HepG2 (cell line): ENCODE measurements at regions not wholly inside any gene's neighbourhood (a gene's known extent, or its start where the extent isn't known, plus 50 kb on each side); places are given as distances from the start of the nearest gene placed in this dataset.

Experiments used
- ATAC-seq: fragments of 200-7000 bp; cut with Tn5 transposase; 3 replicates; pipeline ENCODE4 v1.9.1; 2020; ENCODE audit warnings: mild to moderate bottlenecking, moderate library complexity
- BruUV-seq: library from RNA; stranded (reverse); fragments of 400-500 nt; replicated peaks from 2 replicates; lab custom pipeline; 2021; lab: Mats Ljungman, UMichigan
- CTCF ChIA-PET: fragments of 300-600 bp; formaldehyde crosslinking; extraction: SDS; loops from one replicate; lab custom pipeline; 2021; ENCODE audit warnings: low total read pairs, inconsistent platforms, low intra/inter-chr PET ratio; lab: Yijun Ruan, JAX
- POLR2A ChIA-PET: fragments of 350-600 bp; sonication (Branson Sonifier 250); formaldehyde crosslinking; loops from one replicate; lab custom pipeline; 2020; ENCODE audit warnings: antibody characterized with exemption, inconsistent platforms; lab: Yijun Ruan, JAX
- DNase-seq: peaks from one replicate; pipeline ENCODE4 v3.0.0-alpha.2; 2015; ENCODE audit warnings: low spot score
- FAIRE-seq: peaks from 3 replicates; lab custom pipeline; 2011; peaks lifted over from hg19 to GRCh38; lab: Jason Lieb, UNC
- H2AFZ ChIP-seq: one replicate; pipeline ENCODE4 v1.6.1; 2011; ENCODE audit warnings: low read length, inconsistent platforms
- H3K27ac ChIP-seq: fragments of 300-600 bp; 3 replicates; pipeline ENCODE4 v1.8.0; 2011; ENCODE audit warnings: mixed run types, mild to moderate bottlenecking, mixed read lengths, low read length, inconsistent platforms; ENCODE audit not compliant: insufficient read depth; ENCODE audit errors: extremely low read length
- H3K27me3 ChIP-seq, 2 experiments: fragments of 200-600 bp in 1 of 2; 2 replicates in 1 of 2; 3 replicates in 1 of 2; pipeline versions ENCODE4 v1.6.0 to v1.8.0; 2011; ENCODE audit warnings: low read length in 2 of 2, mild to moderate bottlenecking in 2 of 2, moderate library complexity in 2 of 2, inconsistent platforms in 1 of 2; ENCODE audit not compliant: insufficient read depth in 2 of 2, control insufficient read depth in 1 of 2
- H3K36me3 ChIP-seq, 2 experiments: fragments of 200-600 bp in 1 of 2; replicated peaks in 1 of 2; 2 replicates in 1 of 2; 3 replicates in 1 of 2; pipeline versions ENCODE4 v1.5.1 to v1.8.0; 2011; ENCODE audit warnings: low read length in 2 of 2, inconsistent platforms in 1 of 2; ENCODE audit not compliant: insufficient read depth in 2 of 2, control insufficient read depth in 1 of 2
- H3K4me1 ChIP-seq: 2 replicates; pipeline ENCODE4 v1.5.1; 2012; ENCODE audit warnings: low read length, inconsistent platforms; ENCODE audit not compliant: insufficient read depth
- H3K4me2 ChIP-seq: 2 replicates; pipeline ENCODE4 v1.6.0; 2011; ENCODE audit warnings: low read depth, low read length, inconsistent platforms
- H3K4me3 ChIP-seq, 3 experiments: fragments of 200-600 bp in 1 of 3; sonication (generic), shearing (Covaris generic) in 1 of 3; replicated peaks in 1 of 3; 2 replicates each; pipeline ENCODE4 v1.5.1; 2011 to 2016; ENCODE audit warnings: low read length in 3 of 3, inconsistent platforms in 2 of 3, low read depth in 2 of 3, mild to moderate bottlenecking in 2 of 3, control low read depth in 1 of 3, mixed read lengths in 1 of 3; ENCODE audit not compliant: insufficient read depth in 1 of 3
- H3K79me2 ChIP-seq: one replicate; pipeline ENCODE4 v1.6.1; 2011; ENCODE audit warnings: low read length, inconsistent platforms; ENCODE audit not compliant: insufficient read depth
- H3K9ac ChIP-seq: 2 replicates; pipeline ENCODE4 v1.6.0; 2011; ENCODE audit warnings: mild to moderate bottlenecking, low read depth, low read length, inconsistent platforms; ENCODE audit not compliant: insufficient read depth
- H3K9me3 ChIP-seq: 2 replicates; pipeline ENCODE4 v1.5.1; 2012; ENCODE audit warnings: mild to moderate bottlenecking, low read length
- H4K20me1 ChIP-seq: 2 replicates; pipeline ENCODE4 v1.6.0; 2011; ENCODE audit warnings: inconsistent platforms, mild to moderate bottlenecking, low read length, moderate library complexity; ENCODE audit not compliant: insufficient read depth
- ATF1 ChIP-seq: IDR thresholded peaks from 2 replicates; pipeline ENCODE4 v1.6.1; 2016; ENCODE audit warnings: mild to moderate bottlenecking, control low read depth
- ATF7 ChIP-seq, 2 experiments: fragments of 450-650 bp in 1 of 2; sonication (generic) in 1 of 2; formaldehyde crosslinking in 1 of 2; IDR thresholded peaks; 2 replicates each; pipeline versions ENCODE4 v1.4.0 to v1.6.1; 2016 to 2020; ENCODE audit warnings: antibody characterized with exemption in 1 of 2, mild to moderate bottlenecking in 1 of 2, missing genetic modification reagents in 1 of 2
- CREB1 ChIP-seq, 2 experiments: fragments of 450-650 bp in 1 of 2; IDR thresholded peaks; 2 replicates each; pipeline ENCODE4 v1.6.1; 2016 to 2017; ENCODE audit warnings: control low read depth in 1 of 2, mild to moderate bottlenecking in 1 of 2, missing compliant biosample characterization in 1 of 2, missing genetic modification characterization in 1 of 2
- KAT2B ChIP-seq: fragments of 150-350 bp; IDR thresholded peaks from 2 replicates; pipeline ENCODE4 v1.6.1; 2014; ENCODE audit warnings: low read depth, low read length, borderline replicate concordance
- LCORL ChIP-seq, 2 experiments: fragments of 450-650 bp in 1 of 2; sonication (generic) in 1 of 2; formaldehyde crosslinking in 1 of 2; IDR thresholded peaks; 2 replicates each; pipeline versions ENCODE4 v1.5.0 to v1.6.1; 2017 to 2020; ENCODE audit warnings: antibody characterized with exemption in 1 of 2, missing genetic modification reagents in 1 of 2
- MNT ChIP-seq: fragments of 450-650 bp; IDR thresholded peaks from 2 replicates; pipeline ENCODE4 v1.6.1; 2016
- NONO ChIP-seq, 2 experiments: fragments of 450-650 bp in 1 of 2; sonication (generic) in 1 of 2; formaldehyde crosslinking in 1 of 2; IDR thresholded peaks in 1 of 2; conservative IDR thresholded peaks in 1 of 2; 2 replicates each; pipeline versions ENCODE4 v1.6.1 to v1.8.0; 2017 to 2022; ENCODE audit warnings: mild to moderate bottlenecking in 1 of 2, missing genetic modification reagents in 1 of 2, moderate library complexity in 1 of 2
- SOX6 ChIP-seq, 2 experiments: fragments of 450-650 bp in 1 of 2; sonication (generic) in 1 of 2; formaldehyde crosslinking in 1 of 2; IDR thresholded peaks; 2 replicates each; pipeline versions ENCODE4 v1.4.0 to v1.6.1; 2017 to 2020; ENCODE audit warnings: antibody characterized with exemption in 1 of 2, mild to moderate bottlenecking in 1 of 2, missing genetic modification reagents in 1 of 2
- TCF7 ChIP-seq: sonication (generic); IDR thresholded peaks from 2 replicates; pipeline ENCODE4 v1.6.1; 2016; ENCODE audit warnings: antibody characterized with exemption, low read depth
- TRIM22 ChIP-seq: fragments of 450-650 bp; IDR thresholded peaks from 2 replicates; pipeline ENCODE4 v1.6.1; 2017
- ZNF207 ChIP-seq: fragments of 450-650 bp; IDR thresholded peaks from 2 replicates; pipeline ENCODE4 v1.6.1; 2016; ENCODE audit warnings: antibody characterized with exemption, borderline replicate concordance
- ZNF646 ChIP-seq: sonication (generic); formaldehyde crosslinking; IDR thresholded peaks from 2 replicates; pipeline ENCODE4 v1.9.0; 2021; ENCODE audit warnings: mild to moderate bottlenecking, missing genetic modification reagents
- WGBS: methylation state at CpG from one replicate; pipeline ENCODE4 v1.1.6; 2017; ENCODE audit warnings: low lambda C conversion rate; 5-methylcytosine and 5-hydroxymethylcytosine counted together
- in situ Hi-C: cut with HindIII; loops from 2 replicates; pipeline ENCODE4 v1.10.0; 2017; ENCODE audit warnings: low pct_unique_long_range_greater_than_20kb; ENCODE audit not compliant: extremely low pct_ligation_motif_present
- intact Hi-C: fragments of 100-400 bp; cut with micrococcal nuclease; formaldehyde crosslinking; loops from one replicate; pipeline ENCODE4 v1.10.0; 2022; ENCODE audit not compliant: unreplicated experiment

GRCh38 chr2:239642406-239643004 lies 241.7 kb upstream of the HDAC4 start:
- DNase-seq (no peak), FAIRE-seq (peak; percentile 92), ATAC-seq (no peak)
- in situ Hi-C loops = no loop called here
- peaks cover 0 to 23% of the 10 kb centered on the region in 2 experiments; a peak in 2 of 5 replicates for H3K27me3 ChIP-seq
- ChIA-PET CTCF (no interaction called here), POLR2A (no interaction called here)
- no peak overlapping the region for H3K4me2 ChIP-seq
- H3K9me3 ChIP-seq = peaks cover 12% of the 10 kb centered on the region
- 66% methylated on average over 3 of the region's 3 CpGs for WGBS
- no peaks in the 10 kb centered on the region for H3K79me2 ChIP-seq
- intact Hi-C loops = no loop called here
- no peak overlapping the region for H3K27ac ChIP-seq
- BruUV-seq = no TSS peak
- H3K4me1 ChIP-seq = no peaks in the 10 kb centered on the region
- no peaks in the 10 kb centered on the region for H3K36me3 ChIP-seq
- no peak overlapping the region for H2AFZ ChIP-seq
- H4K20me1 ChIP-seq = no peaks in the 10 kb centered on the region
- no peak overlapping the region for H3K9ac ChIP-seq
- no peak overlapping the region for H3K4me3 ChIP-seq
- peak; percentile 52; the same call in 1 of the 2 replicates for TF ChIP-seq ZNF207
- peak; percentile 41; the same call in 1 of the 2 replicates for TF ChIP-seq CREB1 (IDR thresholded peaks at IDR 0.05)
- no peak for TF ChIP-seq CREB1 (CRISPR knock-in tag; IDR thresholded peaks at IDR 0.05)
- TF ChIP-seq NONO (IDR thresholded peaks at IDR 0.05) = no peak
- no peak for TF ChIP-seq NONO (CRISPR knock-in tag; conservative IDR thresholded peaks at IDR 0.05)
- no peak for TF ChIP-seq TCF7
- 0 out of 2 replicates have a peak, but pooled peaks have one; percentile 51 for TF ChIP-seq TRIM22
- TF ChIP-seq ZNF646 (CRISPR knock-in tag) = peak; percentile 89
- TF ChIP-seq SOX6 (IDR thresholded peaks at IDR 0.05) = 0 out of 2 replicates have a peak, but pooled peaks have one; percentile 52
- TF ChIP-seq SOX6 (CRISPR knock-in tag; IDR thresholded peaks at IDR 0.05) = no peak
- no peak for TF ChIP-seq KAT2B
- TF ChIP-seq ATF7 (IDR thresholded peaks at IDR 0.05) = peak; percentile 12; the same call in 1 of the 2 replicates
- TF ChIP-seq ATF7 (CRISPR knock-in tag; IDR thresholded peaks at IDR 0.05) = no peak
- no peak for TF ChIP-seq MNT
- peak; percentile 35; the same call in 1 of the 2 replicates for TF ChIP-seq LCORL (IDR thresholded peaks at IDR 0.05)
- no peak for TF ChIP-seq LCORL (CRISPR knock-in tag; IDR thresholded peaks at IDR 0.05)
- no peak for TF ChIP-seq ATF1 (CRISPR knock-in tag)
